WTC11 (cell line): ENCODE measurements at regions not wholly inside any gene's neighbourhood (a gene's known extent, or its start where the extent isn't known, plus 50 kb on each side); places are given as distances from the start of the nearest gene placed in this dataset.

Experiments used
- CTCF ChIP-seq: fragments of 200-600 bp; IDR thresholded peaks from 2 replicates; pipeline ENCODE4 v1.8.0; 2022; ENCODE audit warnings: antibody characterized with exemption
- NR2C2 ChIP-seq: sonication (generic); formaldehyde crosslinking; IDR thresholded peaks from 2 replicates; pipeline ENCODE4 v1.8.0; 2022; ENCODE audit warnings: mild to moderate bottlenecking, missing genetic modification reagents

GRCh38 chr14:53260928-53261327, 107.8 kb upstream of the DDHD1 start:
- TF ChIP-seq CTCF (no peak), NR2C2 (CRISPR knock-in tag) (no peak)
